Activated T-cell treated with anti-CD3 and anti-CD28 coated beads for 4 hours (primary cell): ENCODE measurements at regions not wholly inside any gene's neighbourhood (a gene's known extent, or its start where the extent isn't known, plus 50 kb on each side); places are given as distances from the start of the nearest gene placed in this dataset.

Experiments
- DNase-seq: peaks from one replicate; pipeline ENCODE4 v3.0.0-alpha.2; 2020

- no peak for DNase-seq
Observed at GRCh38 chr2:16561251-16561650, 104.4 kb downstream of the CYRIA start.

GRCh38 chr2:16559278-16560067, 106.2 kb downstream of the CYRIA start:
- no peak for DNase-seq

- no peak for DNase-seq
Observed at GRCh38 chr2:16554060-16554583, 111.5 kb downstream of the CYRIA start.

GRCh38 chr2:16553226-16553625, 112.4 kb downstream of the CYRIA start:
- no peak for DNase-seq

GRCh38 chr2:16552202-16552601, 113.4 kb downstream of the CYRIA start:
- DNase-seq: no peak

- no peak for DNase-seq
Observed at GRCh38 chr2:16548036-16548435, 117.6 kb downstream of the CYRIA start.

GRCh38 chr2:16546128-16546754, 119.4 kb downstream of the CYRIA start:
- DNase-seq: no peak

- DNase-seq: no peak
Observed at GRCh38 chr2:16538707-16539106, 126.9 kb downstream of the CYRIA start.

- no peak for DNase-seq
Observed at GRCh38 chr2:16537347-16537746, 128.3 kb downstream of the CYRIA start.

GRCh38 chr2:16526193-16526592, 139.4 kb downstream of the CYRIA start:
- DNase-seq: no peak

- DNase-seq: no peak
Observed at GRCh38 chr2:16525265-16525887, 140.3 kb downstream of the CYRIA start.

GRCh38 chr2:16523711-16524110, 141.9 kb downstream of the CYRIA start:
- no peak for DNase-seq

- DNase-seq: no peak
Observed at GRCh38 chr2:16522031-16522831, 143.4 kb downstream of the CYRIA start.

- no peak for DNase-seq
Observed at GRCh38 chr2:16520891-16521290, 144.7 kb downstream of the CYRIA start.

- DNase-seq: no peak
Observed at GRCh38 chr2:16515696-16516095, 149.9 kb downstream of the CYRIA start.

GRCh38 chr2:16513626-16514025, 152.0 kb downstream of the CYRIA start:
- DNase-seq: no peak

- DNase-seq: no peak
Observed at GRCh38 chr2:16511041-16511440, 154.6 kb downstream of the CYRIA start.

GRCh38 chr2:16509042-16509441, 156.6 kb downstream of the CYRIA start:
- no peak for DNase-seq

GRCh38 chr2:16508490-16508851, 157.2 kb downstream of the CYRIA start:
- DNase-seq: no peak

GRCh38 chr2:16507655-16508489, 157.8 kb downstream of the CYRIA start:
- DNase-seq: no peak

GRCh38 chr2:16506366-16506765, 159.3 kb downstream of the CYRIA start:
- no peak for DNase-seq
